Kidney epithelial cell (primary cell): ENCODE measurements at regions not wholly inside any gene's neighbourhood (a gene's known extent, or its start where the extent isn't known, plus 50 kb on each side); places are given as distances from the start of the nearest gene placed in this dataset.

Source experiments
- DNase-seq: peaks from one replicate; pipeline ENCODE4 v3.0.0-alpha.2; 2010; ENCODE audit warnings: low read depth
- H3K27me3 ChIP-seq: 2 replicates; pipeline ENCODE4 v1.6.0; 2011; ENCODE audit warnings: low read length; ENCODE audit not compliant: control insufficient read depth, insufficient read depth
- H3K36me3 ChIP-seq: 2 replicates; pipeline ENCODE4 v1.5.1; 2011; ENCODE audit warnings: low read length; ENCODE audit not compliant: control insufficient read depth, insufficient read depth
- H3K4me3 ChIP-seq: 2 replicates; pipeline ENCODE4 v1.5.1; 2011; ENCODE audit warnings: low read depth, mild to moderate bottlenecking, control low read depth, low read length
- TF ChIP-seq, protein P1 (sequence below): IDR thresholded peaks from 2 replicates; pipeline ENCODE4 v1.5.1; 2011; ENCODE audit warnings: mild to moderate bottlenecking, moderate library complexity, low read length, control low read depth, inconsistent platforms; ENCODE audit not compliant: insufficient read depth, poor library complexity, severe bottlenecking

- no peak for DNase-seq
- H3K36me3 ChIP-seq = no peaks in the 10 kb centered on the region
- TF ChIP-seq, protein P1, sequence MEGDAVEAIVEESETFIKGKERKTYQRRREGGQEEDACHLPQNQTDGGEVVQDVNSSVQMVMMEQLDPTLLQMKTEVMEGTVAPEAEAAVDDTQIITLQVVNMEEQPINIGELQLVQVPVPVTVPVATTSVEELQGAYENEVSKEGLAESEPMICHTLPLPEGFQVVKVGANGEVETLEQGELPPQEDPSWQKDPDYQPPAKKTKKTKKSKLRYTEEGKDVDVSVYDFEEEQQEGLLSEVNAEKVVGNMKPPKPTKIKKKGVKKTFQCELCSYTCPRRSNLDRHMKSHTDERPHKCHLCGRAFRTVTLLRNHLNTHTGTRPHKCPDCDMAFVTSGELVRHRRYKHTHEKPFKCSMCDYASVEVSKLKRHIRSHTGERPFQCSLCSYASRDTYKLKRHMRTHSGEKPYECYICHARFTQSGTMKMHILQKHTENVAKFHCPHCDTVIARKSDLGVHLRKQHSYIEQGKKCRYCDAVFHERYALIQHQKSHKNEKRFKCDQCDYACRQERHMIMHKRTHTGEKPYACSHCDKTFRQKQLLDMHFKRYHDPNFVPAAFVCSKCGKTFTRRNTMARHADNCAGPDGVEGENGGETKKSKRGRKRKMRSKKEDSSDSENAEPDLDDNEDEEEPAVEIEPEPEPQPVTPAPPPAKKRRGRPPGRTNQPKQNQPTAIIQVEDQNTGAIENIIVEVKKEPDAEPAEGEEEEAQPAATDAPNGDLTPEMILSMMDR = no peak
- H3K4me3 ChIP-seq = no peak overlapping the region
- no peaks in the 10 kb centered on the region for H3K27me3 ChIP-seq
Measured at GRCh38 chr10:111840546-111840945, 343.0 kb downstream of the GPAM start.

GRCh38 chr10:111852801-111853200 lies 330.8 kb downstream of the GPAM start:
- Histone ChIP-seq H3K4me3 (no peak overlapping the region), H3K27me3 (no peaks in the 10 kb centered on the region), H3K36me3 (no peaks in the 10 kb centered on the region)
- TF ChIP-seq, protein P1 = no peak
- DNase-seq = no peak

- no peaks in the 10 kb centered on the region for H3K36me3 ChIP-seq
- TF ChIP-seq, protein P1 = peak; percentile 16
- no peaks in the 10 kb centered on the region for H3K27me3 ChIP-seq
- no peak for DNase-seq
- no peak overlapping the region for H3K4me3 ChIP-seq
Measured at GRCh38 chr10:111856631-111857030, 326.9 kb downstream of the GPAM start.

DNA sequence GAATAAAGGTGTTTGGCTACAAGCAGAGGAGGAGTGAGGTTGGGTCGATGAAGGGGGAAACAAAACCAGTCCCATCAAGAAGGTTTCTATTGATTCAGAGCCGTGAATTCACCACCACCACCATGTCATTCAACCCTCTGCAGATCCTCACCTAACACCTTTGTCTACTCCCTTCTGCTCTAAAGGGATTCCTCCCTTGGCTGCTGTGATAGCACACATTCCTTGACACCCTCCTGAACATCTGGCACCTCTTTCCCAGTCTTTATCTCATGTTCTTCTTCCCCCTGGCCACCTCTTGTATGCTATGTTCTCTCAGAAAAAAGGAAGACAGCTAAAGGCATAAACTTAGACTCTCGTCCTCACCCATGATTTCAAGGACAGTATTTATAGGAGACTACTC lies 318.0 kb downstream of the GPAM start:
- DNase-seq = no peak
- TF ChIP-seq, protein P1 = no peak
- no peak overlapping the region for H3K4me3 ChIP-seq
- no peaks in the 10 kb centered on the region for H3K27me3 ChIP-seq
- no peaks in the 10 kb centered on the region for H3K36me3 ChIP-seq

DNA sequence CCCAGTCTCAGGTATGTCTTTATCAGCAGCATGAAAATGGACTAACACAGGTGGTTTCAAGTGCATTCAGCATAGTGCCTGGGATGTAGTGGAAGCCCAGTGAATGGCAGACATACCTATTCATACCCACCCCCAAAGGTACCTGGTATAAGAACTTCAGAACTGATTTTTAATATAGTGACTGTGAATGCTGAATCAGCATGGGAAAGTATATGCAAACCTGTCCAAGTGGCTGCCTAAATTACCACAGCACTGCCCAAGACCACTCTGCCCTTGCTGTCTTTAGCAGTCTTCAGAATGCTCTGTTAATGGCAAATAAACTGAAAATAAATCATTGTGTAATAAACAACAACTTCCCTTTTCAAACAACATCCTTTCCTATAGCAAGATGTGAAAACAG lies 312.1 kb downstream of the GPAM start:
- no peaks in the 10 kb centered on the region for H3K27me3 ChIP-seq
- H3K36me3 ChIP-seq = no peaks in the 10 kb centered on the region
- DNase-seq = no peak
- TF ChIP-seq, protein P1 = no peak
- no peak overlapping the region for H3K4me3 ChIP-seq

DNA sequence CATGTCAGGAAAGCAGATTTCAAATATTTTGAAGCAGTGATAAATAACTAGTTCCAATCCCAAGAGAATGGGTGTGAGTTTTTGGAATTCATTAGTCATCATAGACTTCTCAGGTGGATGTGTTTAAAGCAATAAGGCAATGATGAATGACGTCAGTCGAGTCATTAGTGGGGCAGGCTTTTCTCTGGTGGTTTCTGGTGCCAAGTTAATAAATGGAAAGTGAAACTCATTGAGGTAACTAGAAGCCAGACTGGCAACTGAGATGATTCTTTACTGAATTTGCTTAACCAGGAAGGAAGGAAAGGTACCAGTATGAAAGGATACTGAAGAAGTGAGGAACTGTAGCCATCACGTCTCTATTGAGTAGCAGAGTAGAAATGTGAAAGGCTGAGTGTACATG lies 311.0 kb downstream of the GPAM start:
- DNase-seq = no peak
- TF ChIP-seq, protein P1 = no peak
- Histone ChIP-seq H3K4me3 (no peak overlapping the region), H3K27me3 (no peaks in the 10 kb centered on the region), H3K36me3 (no peaks in the 10 kb centered on the region)
